Stimulated activated CD4-positive, alpha-beta T cell treated with anti-CD3 and anti-CD28 coated beads, TNF-alpha, amount 100 ng/mL, for 48 hours (primary cell): ENCODE measurements at regions not wholly inside any gene's neighbourhood (a gene's known extent, or its start where the extent isn't known, plus 50 kb on each side); places are given as distances from the start of the nearest gene placed in this dataset.
"Not testable (repeated sequence)": the region's sequence is repeated elsewhere in the genome, so short reads cannot be mapped to it uniquely, and the experiment has no call there.

Experiments used
- DNase-seq, 3 donors: peaks; one replicate each; pipeline ENCODE4 v3.0.0-alpha.2; 2020; ENCODE audit warnings: low read depth in 3 of 3

DNA sequence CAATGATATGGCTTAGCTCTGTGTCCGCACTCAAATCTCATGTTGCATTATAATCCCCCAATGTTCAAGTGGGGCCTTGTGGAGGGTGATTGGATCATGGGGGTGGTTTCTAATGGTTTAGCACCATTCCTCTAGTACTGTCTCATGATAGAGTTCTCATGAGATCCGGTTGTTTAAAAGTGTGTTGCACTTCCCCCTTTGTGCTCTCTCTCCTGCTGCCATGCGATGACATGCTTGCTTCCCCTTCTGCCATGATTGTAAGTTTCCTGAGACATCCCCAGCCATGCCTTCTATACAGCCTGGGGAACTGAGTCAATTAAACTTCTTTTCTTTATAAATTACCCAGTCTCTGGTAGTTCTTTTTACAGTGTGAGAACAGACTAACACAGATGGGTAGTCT is 427.1 kb downstream of the CHSY3 start:
- no peak for DNase-seq

DNA sequence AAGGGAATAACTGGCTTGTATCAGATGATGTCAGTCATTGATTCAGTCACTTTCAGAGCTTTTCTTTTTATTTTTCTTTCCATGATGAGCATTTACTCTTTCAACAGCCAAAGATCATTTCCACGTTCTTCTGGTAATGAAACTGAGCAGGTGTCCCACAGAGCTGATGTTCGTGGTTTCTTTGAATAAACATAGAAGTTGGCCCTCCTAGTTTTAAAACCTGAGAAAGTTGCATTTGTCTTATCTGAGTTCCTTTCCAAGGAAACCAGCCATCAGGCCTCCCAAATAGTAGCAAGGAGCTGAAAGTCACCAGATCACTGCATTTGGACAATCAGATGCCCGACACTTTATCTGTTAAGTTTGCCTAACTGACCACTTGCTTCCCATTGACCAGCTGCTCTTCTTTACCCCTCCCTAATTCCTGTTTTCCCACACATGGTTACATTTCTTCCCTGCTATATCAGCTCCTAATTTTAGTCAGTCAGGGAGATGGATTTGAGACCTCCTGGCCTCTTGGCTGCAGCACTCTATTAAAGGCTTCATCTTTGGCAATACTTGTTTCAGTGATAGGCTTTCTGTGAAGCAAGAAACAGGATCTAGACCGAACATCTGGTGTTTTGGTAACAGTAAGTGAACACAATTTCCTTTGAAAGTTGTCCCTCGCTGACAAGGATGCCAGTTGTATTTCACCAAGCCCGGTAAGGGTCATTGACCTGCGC is 420.8 kb downstream of the CHSY3 start:
- DNase-seq: no peak

GRCh38 chr5:130323804-130324454 is 419.7 kb downstream of the CHSY3 start:
- DNase-seq: no peak

- no peak for DNase-seq
These were observed 417.7 kb downstream of the CHSY3 start for GRCh38 chr5:130321931-130322330.

DNA sequence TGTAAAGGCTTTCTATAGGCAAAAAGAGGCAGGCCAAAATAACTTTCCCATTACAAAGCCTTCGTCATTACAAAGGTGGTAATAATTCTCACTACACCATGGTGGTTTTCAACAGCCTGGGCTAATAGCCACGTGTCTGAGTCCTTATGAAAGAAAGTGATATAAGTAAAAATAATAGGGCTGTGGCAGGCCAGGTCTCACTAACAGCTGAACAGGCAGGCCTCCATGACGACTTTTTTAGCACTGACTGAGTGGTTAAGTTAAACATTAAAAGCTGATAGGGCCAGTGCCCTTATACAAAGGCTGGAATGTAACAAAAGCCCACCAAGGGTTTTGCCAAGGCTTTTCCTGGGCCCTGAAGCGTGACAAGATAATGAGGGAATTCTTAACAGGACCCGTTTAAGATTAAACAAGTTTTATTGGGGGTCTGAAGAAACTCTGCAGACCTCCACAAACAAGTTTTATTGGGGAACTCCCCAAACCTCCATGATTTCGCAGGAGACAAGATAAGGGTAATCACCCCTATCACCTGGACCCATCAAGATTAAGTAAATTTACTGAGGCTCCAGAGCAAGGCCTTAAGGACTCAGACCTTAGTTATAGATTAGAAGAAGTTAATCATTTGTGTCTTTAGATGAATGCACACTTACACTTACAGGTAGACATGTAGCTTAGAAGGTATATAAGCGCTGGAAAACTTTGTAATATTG is 412.9 kb downstream of the CHSY3 start:
- DNase-seq: no peak

DNA sequence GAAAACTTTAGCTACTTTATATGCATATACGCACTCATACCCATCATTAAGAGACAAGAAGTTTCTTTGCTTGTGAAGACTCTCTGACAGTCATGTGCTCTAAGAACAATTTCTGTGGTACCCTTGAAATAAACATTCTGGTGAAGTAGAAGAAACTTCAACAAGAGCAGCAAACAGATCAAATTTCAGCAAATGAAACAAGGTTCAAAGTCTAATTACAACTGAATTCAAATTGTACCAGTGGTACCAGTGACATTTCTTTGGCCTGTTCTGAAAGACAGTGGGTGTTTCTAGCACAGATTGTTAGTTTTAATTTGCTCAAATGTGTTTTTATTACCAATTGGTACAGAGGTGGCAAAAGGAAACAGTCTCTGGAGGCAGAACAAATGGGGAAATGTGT is 391.0 kb downstream of the CHSY3 start:
- no peak for DNase-seq

DNA sequence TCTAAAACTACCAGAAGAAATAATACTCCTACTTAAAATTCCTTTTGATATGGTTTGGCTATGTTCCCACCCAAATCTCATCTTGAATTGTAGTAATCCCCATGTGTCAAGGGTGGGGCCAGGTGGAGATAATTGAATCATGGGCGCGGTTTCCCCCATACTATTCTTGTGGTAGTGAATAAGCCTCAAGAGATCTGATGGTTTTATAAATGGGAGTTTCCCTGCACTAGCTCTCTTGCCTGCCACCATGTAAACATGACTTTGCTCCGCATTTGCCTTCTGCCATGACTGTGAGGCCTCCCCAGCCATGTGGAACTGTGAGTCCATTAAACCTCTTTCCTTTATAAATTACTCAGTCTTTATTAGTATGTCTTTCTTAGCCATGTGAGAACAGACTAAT is 390.5 kb downstream of the CHSY3 start:
- DNase-seq: not testable (repeated sequence)

DNA sequence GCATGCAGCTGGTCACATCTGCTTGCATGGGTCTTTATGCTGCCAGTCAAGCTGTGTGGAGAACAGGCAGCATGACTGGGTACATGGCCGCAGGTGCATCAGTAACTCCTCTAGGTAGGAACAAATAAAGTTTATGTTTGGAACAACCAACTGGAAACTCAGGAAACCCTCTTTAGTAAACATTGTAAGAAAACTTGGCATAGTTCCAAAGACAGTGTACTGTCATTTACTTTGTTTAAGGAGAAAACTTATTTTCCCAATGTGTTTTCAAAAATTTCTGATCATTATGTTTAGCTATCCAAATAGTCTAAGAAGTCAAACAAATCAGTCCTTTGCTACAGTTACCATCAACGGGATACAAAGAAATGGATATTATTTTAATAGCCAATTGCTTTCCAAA is 386.0 kb downstream of the CHSY3 start:
- no peak for DNase-seq

DNA sequence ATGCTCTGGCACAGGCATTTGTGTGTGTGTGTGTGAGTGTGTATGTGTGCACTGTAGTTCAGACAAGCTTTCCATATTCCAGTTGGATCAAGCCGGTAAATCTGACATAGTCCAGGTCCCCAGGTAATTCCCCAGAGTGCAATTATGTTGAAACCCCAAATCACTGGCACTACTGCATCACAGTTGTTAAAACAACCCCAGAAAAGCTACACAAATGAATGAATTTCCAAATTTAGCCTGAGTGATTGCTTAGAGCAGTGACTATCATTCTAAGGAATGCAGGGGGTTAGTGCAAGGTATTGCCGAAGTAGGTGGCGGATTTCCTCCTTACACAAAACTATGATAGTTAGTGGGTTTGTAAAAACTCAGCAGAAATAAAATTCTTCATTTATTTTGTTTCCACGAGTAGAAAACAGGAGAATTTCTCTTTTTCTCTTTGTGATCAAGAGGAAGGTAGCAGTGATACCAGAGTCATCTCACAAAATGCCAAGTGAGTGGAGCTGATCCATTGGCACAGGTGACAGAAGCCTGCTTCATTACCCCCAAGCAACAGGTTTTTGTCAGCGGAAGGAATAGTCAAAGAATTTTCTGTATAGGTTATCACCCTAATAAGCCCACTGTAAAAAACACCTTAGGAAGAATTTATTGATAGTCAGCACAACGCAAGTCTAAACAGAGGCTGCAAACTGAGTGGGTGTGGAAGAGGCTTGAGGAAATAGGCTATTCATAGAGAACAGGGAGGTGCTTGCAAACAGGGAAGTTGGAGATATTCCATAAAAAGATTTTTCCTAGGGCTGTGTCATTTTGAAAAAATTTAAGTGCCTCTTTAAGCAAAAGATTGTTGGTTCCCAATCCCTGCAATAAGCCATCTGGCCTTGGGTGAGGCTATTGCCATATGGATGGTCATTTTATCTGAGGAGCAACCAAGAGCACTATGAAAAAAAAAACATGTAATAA is 385.1 kb downstream of the CHSY3 start:
- DNase-seq: no peak

DNA sequence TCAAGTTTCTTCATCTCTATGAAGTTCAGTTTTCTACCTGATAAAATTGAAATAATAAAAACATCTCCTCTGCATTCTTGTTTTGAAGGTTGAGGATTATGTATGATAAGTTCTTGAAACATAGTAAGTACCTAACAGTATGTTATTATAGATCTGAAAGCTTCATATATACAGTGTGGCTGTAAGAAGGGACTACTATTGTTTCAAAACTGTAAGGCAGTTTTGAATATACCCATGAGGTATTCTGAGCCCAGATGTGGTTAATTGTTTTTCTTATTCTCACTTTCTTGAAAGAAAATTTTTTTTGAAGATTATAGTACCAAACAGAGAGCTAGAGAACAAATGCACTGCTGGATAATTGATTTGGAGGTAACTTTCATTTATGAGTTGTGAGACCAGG is 383.2 kb downstream of the CHSY3 start:
- DNase-seq: no peak

DNA sequence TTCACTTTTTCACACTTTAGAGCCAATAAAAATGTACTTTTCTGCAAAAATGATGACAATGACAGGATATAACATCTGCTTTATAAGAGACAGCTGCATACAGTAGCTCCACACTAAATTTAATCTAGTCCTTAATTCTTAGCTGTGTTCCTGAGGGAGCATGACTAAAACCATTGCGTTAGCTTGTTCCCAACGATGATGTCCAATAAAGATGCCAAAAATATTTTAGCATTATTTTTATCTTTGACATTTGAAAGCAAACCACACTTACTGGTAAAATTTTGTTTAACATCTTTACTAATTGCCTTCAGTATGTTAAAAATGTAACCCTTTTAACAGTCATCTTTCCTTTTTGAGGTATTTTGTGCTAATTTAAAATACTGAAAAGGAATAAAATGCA is 382.7 kb downstream of the CHSY3 start:
- DNase-seq: no peak

DNA sequence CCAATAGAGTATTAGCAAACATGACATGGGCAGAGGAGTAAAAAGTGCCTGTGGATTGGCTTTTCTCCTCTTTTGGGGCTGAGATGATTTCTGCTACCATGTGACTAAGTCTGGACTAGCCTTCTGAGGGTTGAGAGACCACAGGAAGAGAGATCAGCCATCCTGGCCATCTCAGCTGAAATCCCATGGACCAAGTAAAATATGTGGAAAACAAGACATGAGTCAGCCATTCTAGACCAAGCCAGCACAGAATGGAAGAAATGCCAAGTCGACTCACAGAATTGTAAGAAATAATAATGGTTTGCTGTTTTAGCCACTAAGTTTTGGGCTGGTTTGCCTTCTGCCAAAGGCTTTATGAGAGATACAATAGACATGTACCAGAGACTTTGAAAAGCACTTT is 377.8 kb downstream of the CHSY3 start:
- no peak for DNase-seq

DNA sequence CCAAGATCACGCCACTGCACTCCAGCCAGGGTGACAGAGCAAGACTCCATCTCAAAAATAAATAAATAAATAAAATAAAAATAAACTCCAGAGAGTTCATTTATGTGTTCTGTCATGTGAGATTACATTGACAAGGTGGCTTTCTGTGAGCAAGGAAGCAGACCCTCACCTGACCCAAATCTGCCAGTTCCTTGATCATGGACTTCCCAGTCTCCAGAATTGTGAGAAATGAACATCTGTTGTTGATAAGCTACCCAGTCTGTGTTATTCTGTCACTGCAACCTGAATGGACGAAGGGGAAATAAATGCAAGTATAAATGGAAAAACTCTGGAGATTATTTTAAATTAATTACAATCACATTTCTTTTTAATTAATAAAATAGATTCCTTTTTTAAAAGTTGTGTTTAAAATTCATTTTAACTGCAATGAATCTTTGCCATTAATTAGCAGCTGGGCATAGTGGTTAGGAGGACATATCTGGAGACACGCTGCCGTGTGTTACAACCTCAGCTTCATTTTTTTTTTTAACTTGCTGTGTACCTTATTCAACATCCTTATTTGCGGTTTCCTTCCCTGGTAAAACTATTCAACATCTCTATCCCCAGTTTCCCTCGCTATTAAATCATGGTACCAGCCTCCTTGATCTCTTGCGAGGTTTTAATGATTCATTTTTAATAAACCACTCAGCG is 376.4 kb downstream of the CHSY3 start:
- DNase-seq: no peak

GRCh38 chr5:130279386-130279785 is 375.1 kb downstream of the CHSY3 start:
- DNase-seq: no peak

DNA sequence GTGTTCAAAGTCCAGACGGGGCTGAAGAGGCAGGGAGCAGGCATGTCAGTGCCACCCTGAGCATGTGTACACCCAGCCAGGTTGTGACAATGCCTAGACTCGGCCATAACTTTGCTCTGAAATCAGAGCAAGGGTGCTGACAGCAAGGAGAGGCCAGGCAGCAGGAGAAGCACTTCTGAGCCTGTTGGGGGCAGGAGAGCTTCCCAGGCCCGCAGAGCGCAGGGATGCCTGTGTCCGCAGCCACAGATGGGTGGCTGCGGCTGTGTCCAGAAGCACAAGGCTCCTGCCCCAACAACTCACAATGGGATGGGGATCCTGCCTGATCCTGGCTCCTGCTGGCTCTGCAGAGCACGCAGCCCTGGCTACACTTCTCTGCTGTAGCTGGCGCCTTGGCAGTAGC is 373.9 kb downstream of the CHSY3 start:
- no peak for DNase-seq

- DNase-seq: no peak
These were observed 373.3 kb downstream of the CHSY3 start for GRCh38 chr5:130277522-130277921.

DNA sequence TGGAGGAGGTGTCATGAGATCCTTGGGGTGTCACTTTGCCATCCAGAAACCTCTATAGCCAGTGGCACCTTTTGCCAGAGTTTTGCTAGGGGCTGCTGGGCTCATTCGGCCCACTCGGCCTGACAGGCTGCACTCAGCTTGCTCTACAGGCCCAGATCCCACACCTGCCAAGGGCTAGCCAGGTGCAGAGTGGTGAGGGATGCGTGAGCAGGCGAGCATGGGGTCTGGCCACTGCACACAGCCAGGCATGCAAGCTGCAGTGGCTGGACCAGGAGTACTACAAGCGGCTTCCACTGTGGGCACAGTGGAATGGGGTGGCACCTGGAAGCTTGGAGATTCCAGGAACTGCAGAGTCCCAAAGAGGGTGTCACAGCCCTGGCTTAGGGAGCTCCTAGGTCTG is 372.7 kb downstream of the CHSY3 start:
- no peak for DNase-seq

- DNase-seq: no peak
These were observed 368.6 kb downstream of the CHSY3 start for GRCh38 chr5:130272837-130273236.

DNA sequence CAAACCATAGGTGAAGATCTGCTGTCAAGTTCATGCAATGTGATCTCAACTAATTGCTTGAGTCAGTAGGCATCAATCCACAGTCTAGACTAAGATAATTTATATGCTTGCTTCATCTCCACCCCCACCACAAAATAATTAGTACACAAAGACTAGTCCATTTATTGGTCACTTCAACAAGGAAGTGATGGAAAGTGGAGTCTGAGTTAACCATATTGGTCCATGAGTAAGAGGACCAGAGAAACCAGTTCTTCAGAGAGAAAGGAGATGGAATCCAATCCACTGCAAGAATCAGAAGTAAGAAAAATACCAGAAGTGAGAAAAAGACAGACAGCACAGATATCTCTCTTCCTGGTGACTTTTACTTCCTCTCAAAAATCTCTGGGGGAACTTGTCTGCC is 366.5 kb downstream of the CHSY3 start:
- no peak for DNase-seq

- no peak for DNase-seq
These were observed 364.2 kb downstream of the CHSY3 start for GRCh38 chr5:130268489-130268888.

- no peak for DNase-seq
These were observed 363.7 kb downstream of the CHSY3 start for GRCh38 chr5:130267926-130268325.
